GM12891 (cell line): ENCODE measurements at regions not wholly inside any gene's neighbourhood (a gene's known extent, or its start where the extent isn't known, plus 50 kb on each side); places are given as distances from the start of the nearest gene placed in this dataset.

ENCODE experiments used
- DNase-seq: peaks from one replicate; pipeline ENCODE4 v3.0.0; 2011; ENCODE audit warnings: low spot score; ENCODE audit not compliant: insufficient read length
- FAIRE-seq: peaks from 2 replicates; lab custom pipeline; 2011; peaks lifted over from hg19 to GRCh38; lab: Jason Lieb, UNC
- PAX5 ChIP-seq: IDR thresholded peaks from 2 replicates; pipeline ENCODE4 v1.6.1; 2011; ENCODE audit warnings: low read length, moderate library complexity, mild to moderate bottlenecking; ENCODE audit not compliant: insufficient read depth, severe bottlenecking
- POLR2A ChIP-seq: IDR thresholded peaks from 2 replicates; pipeline ENCODE4 v1.6.1; 2011; ENCODE audit warnings: low read depth, low read length, control low read depth
- POLR2AphosphoS5 ChIP-seq: IDR thresholded peaks from 2 replicates; pipeline ENCODE4 v1.6.1; 2011; ENCODE audit warnings: low read depth, low read length, control low read depth
- POU2F2 ChIP-seq: IDR thresholded peaks from 2 replicates; pipeline ENCODE4 v1.6.1; 2011; ENCODE audit warnings: low read depth, mild to moderate bottlenecking, control low read depth, low read length, moderate library complexity
- SPI1 ChIP-seq: IDR thresholded peaks from 2 replicates; pipeline ENCODE4 v1.6.1; 2011; ENCODE audit warnings: low read depth, low read length, control low read depth
- TAF1 ChIP-seq: IDR thresholded peaks from 2 replicates; pipeline ENCODE4 v1.6.1; 2011; ENCODE audit warnings: low read depth, low read length, control low read depth

GRCh38 chr1:81006502-81006901 lies 794.2 kb upstream of the ADGRL2 start:
- DNase-seq: no peak
- no peak for FAIRE-seq
- TF ChIP-seq POLR2A (no peak), SPI1 (no peak), POLR2AphosphoS5 (no peak), TAF1 (no peak), PAX5 (no peak)

DNA sequence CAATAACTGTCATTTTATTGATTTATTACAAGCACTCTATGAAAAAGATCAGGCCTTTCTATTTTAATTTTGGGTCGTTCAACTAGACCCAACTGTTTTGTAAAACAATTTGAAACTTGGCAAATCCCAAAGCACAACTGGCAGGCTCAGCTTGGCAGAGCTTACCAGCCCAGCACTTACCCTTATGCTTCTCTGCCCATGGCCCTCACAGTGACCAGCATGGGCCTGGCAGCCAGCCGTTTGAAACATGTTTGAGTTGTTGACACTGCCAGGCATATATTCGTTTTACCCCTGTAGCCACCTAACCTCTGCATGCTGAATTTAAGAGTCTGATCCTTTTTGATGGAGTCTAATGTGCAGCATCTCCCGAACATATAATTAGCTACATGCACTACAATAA lies 796.7 kb upstream of the ADGRL2 start:
- no peak for FAIRE-seq
- TF ChIP-seq POU2F2 (no peak), POLR2AphosphoS5 (no peak)

DNA sequence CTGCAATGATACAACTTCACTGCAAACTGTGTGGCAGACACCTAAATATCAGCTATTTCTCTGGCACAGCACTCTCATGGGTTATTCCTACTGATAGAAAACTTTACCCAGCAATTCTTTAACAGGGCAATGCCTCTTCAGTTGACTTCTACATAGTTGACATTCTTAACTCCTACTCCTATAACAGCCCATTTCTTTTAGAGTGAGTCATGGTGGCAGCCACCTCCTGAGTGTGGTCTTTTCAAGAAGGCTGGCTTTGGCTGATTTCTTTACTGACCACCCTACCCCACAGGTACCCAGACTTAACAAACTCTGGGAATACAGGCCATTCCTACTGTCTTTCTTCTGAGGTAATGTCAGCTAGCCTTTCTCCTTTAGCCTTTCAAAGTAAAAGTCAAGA lies 805.8 kb upstream of the ADGRL2 start:
- FAIRE-seq (no peak), DNase-seq (no peak)
- TF ChIP-seq POLR2AphosphoS5 (no peak), POLR2A (no peak), TAF1 (no peak), POU2F2 (no peak), SPI1 (no peak), PAX5 (no peak)

More for the DNA sequence above, 796.7 kb upstream of the ADGRL2 start:
- DNase-seq: no peak

- TF ChIP-seq POLR2A (no peak), PAX5 (no peak), SPI1 (no peak), TAF1 (no peak), POU2F2 (no peak), POLR2AphosphoS5 (no peak)
- FAIRE-seq: no peak
Measured at GRCh38 chr1:80994038-80994437, 806.7 kb upstream of the ADGRL2 start.

DNA sequence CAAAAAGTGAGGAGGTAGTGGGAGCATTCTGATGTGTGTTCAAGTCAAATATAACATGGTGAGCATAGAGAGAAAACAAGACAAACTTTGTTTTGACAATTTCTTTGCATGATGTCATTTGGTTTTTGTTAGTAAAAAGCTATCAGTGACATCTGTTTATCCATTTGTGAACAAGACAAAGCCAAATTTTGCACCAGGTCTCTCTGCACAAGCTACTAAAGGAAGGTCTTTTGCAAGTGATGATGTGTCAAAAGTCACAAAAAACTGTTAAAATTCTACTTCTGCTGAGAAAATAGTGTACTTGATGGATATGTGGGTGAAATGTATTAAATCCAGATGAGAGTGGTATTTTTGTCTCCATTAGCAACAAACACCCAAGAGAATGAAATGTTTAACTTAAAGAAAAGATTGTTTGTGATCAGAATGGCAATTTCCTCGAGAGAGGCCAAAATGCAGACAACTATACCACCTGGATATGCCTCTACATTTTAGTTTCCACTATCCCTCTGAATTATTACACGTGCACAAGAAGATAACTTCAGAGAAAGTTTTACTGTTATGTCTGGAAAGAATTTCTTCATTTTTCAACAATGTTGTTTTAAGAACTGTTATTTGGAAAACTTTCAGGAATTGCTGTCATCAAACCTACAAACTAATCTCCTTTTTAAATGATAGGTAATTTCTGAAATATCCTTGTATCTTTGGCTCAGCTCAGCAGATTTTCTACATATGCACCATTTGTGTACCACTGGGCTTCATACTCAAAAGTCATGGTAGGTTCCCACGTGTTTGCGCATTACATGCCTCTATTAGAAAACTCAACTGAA lies 807.4 kb upstream of the ADGRL2 start:
- FAIRE-seq (no peak), DNase-seq (no peak)
- TF ChIP-seq POU2F2 (no peak), SPI1 (no peak), PAX5 (no peak), POLR2A (no peak), TAF1 (no peak), POLR2AphosphoS5 (no peak)

More at GRCh38 chr1:80994038-80994437, 806.7 kb upstream of the ADGRL2 start:
- no peak for DNase-seq

DNA sequence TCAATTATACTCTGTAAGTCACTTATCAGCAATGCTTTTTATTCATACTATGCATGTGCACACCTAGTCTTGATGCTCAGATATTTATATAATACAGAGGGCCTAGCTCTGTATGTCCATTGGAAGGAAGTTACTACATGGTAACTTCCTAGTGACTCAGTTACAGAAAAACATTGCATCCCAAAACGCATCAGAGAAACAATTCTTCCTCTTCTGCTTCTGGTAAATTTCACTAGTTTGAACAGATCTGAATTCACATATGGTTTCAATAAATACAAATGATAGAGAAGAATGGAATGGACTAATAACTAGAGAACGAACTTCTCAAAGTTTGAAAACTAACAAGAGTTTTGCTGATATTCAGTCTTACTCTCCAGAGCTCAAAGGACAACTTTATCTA lies 811.3 kb upstream of the ADGRL2 start:
- TF ChIP-seq SPI1 (no peak), POU2F2 (no peak), TAF1 (no peak), POLR2AphosphoS5 (no peak), POLR2A (no peak), PAX5 (no peak)
- DNase-seq: no peak
- FAIRE-seq: no peak

DNA sequence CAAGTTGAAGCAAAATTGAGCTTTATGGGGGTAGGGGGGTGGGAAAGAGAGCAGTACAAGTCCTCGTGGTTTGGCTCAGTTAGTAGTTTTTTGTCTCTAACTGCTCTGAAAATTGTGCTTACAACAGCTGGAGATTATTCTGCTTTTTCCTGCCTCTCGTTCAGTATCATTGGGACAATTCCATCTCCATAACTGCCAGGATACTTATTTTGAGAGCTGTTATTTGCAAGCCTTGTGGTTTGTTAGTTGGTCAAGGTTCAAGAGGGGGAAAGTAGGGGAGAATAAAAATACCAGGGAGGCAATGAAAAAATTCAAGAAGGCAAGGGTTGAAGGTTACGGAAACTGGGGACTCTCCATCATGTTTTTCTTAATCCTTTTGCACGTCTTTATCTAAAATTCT lies 811.8 kb upstream of the ADGRL2 start:
- DNase-seq (no peak), FAIRE-seq (no peak)
- TF ChIP-seq POU2F2 (no peak), SPI1 (no peak), TAF1 (no peak), PAX5 (no peak), POLR2AphosphoS5 (no peak), POLR2A (no peak)

DNA sequence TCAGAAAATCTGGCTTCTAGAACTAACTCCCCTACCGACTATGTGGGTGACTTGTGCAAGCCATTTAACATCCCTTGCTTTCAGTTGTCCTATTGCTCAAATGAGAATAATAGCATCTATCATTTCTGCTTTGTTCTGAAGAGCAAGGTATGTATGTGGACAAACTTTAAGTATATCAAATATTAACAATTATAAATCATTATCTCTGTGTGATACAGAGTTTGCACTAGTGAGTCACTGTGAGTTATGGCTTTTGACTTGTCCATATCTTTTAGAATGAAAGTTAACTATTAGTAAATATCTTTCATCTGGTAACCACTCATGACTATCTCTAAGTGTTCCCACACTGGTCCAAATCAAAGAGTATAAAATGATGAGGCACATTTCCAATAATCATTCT lies 812.9 kb upstream of the ADGRL2 start:
- DNase-seq: no peak
- TF ChIP-seq SPI1: no peak

DNA sequence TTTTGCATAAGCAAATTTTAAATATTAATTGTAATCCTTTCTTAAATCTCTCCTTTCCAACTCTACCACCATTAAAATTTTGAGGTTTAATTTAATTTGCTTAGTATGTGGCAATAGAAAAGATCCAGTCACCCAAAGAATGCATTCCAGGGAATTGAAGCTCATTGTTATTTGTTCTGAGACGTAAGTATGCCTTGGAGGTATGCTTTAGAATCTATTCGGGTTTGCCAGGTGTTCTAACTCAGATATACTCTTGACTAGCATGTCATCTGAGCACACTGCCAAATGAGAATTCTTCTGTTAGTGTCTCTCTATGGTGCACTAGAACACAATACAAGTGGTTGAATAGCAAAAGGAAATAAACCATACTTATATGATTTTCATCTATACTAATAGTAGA lies 813.6 kb upstream of the ADGRL2 start:
- DNase-seq (no peak), FAIRE-seq (no peak)
- TF ChIP-seq SPI1 (no peak), TAF1 (no peak), POLR2AphosphoS5 (no peak), POLR2A (no peak), POU2F2 (no peak), PAX5 (no peak)

More for the DNA sequence above, 812.9 kb upstream of the ADGRL2 start:
- no peak for FAIRE-seq

DNA sequence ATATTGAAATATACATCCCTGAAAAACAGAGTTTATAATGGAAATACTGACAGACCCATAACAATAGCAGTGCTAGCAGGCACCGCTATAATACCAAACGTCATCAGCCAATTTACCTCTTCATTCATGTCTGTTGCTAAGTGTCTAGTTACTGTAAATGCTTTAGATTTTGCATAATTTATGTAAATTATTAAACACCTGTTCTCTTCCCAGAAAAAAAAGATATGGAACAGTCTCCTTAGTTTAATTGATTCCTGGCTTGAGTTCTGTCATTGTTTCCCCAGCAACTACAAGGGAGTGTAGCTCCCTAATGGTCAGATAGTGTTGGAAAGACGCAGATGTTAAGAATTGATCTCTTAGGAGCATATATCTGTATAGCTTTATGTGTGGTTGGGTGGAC lies 817.9 kb upstream of the ADGRL2 start:
- TF ChIP-seq SPI1 (no peak), TAF1 (no peak), POU2F2 (no peak), POLR2A (no peak), POLR2AphosphoS5 (no peak), PAX5 (no peak)
- no peak for DNase-seq
- no peak for FAIRE-seq
